GM12878 (cell line): ENCODE measurements at regions not wholly inside any gene's neighbourhood (a gene's known extent, or its start where the extent isn't known, plus 50 kb on each side); places are given as distances from the start of the nearest gene placed in this dataset.

Experiments
- ATAC-seq: fragments of 200-7000 bp; cut with Tn5 transposase; 3 replicates; pipeline ENCODE4 v1.9.1; 2020; ENCODE audit warnings: mild to moderate bottlenecking, moderate library complexity
- BruUV-seq: library from RNA; stranded (reverse); fragments of 400-500 nt; replicated peaks from 2 replicates; lab custom pipeline; 2021; lab: Mats Ljungman, UMichigan
- CTCF ChIA-PET: fragments of 300-600 bp; sonication (Branson Sonifier 250); formaldehyde crosslinking; extraction: SDS; loops from one replicate; lab custom pipeline; 2021; ENCODE audit warnings: inconsistent platforms; lab: Yijun Ruan, JAX
- POLR2A ChIA-PET: fragments of 350-600 bp; formaldehyde crosslinking; extraction: SDS; loops from one replicate; lab custom pipeline; 2021; ENCODE audit warnings: inconsistent platforms; lab: Charles Lee
- RAD21 ChIA-PET: fragments of 300-600 bp; sonication (Branson Sonifier 250); formaldehyde crosslinking; loops from one replicate; lab custom pipeline; 2023; ENCODE audit warnings: antibody characterized with exemption; ENCODE audit not compliant: unreplicated experiment; lab: Charles Lee
- SMC1A ChIA-PET: fragments of 300-600 bp; sonication (Branson Sonifier 250); formaldehyde crosslinking; loops from one replicate; lab custom pipeline; 2023; ENCODE audit not compliant: unreplicated experiment, uncharacterized antibody; lab: Charles Lee
- DNase-seq: peaks from one replicate; pipeline ENCODE4 v3.0.0-alpha.2; 2011; ENCODE audit warnings: low read depth, low spot score
- FAIRE-seq: peaks from 3 replicates; lab custom pipeline; 2011; peaks lifted over from hg19 to GRCh38; lab: Jason Lieb, UNC
- H2AFZ ChIP-seq: 2 replicates; pipeline ENCODE4 v1.6.0; 2011; ENCODE audit warnings: low read depth, low read length, control low read depth; ENCODE audit not compliant: control insufficient read depth
- H3K27ac ChIP-seq: 2 replicates; pipeline ENCODE4 v1.5.1; 2011; ENCODE audit warnings: control low read depth; ENCODE audit not compliant: control insufficient read depth, insufficient read depth
- H3K27me3 ChIP-seq, 2 experiments: replicated peaks in 1 of 2; 2 replicates each; pipeline versions ENCODE4 v1.6.0 to v1.6.1; 2011; ENCODE audit warnings: low read length in 1 of 2; ENCODE audit not compliant: control insufficient read depth in 2 of 2, insufficient read depth in 2 of 2
- H3K36me3 ChIP-seq, 2 experiments: 2 replicates each; pipeline ENCODE4 v1.5.1; 2011; ENCODE audit warnings: low read length in 1 of 2; ENCODE audit not compliant: control insufficient read depth in 2 of 2, insufficient read depth in 2 of 2
- H3K4me1 ChIP-seq: 2 replicates; pipeline ENCODE4 v1.6.1; 2011; ENCODE audit warnings: mild to moderate bottlenecking, low read length, moderate library complexity, mixed read lengths; ENCODE audit not compliant: control insufficient read depth, insufficient read depth
- H3K4me2 ChIP-seq: 2 replicates; pipeline ENCODE4 v1.6.0; 2011; ENCODE audit warnings: control low read depth; ENCODE audit not compliant: control insufficient read depth, insufficient read depth
- H3K4me3 ChIP-seq: fragments of 200-600 bp; sonication (generic); 2 replicates; pipeline ENCODE4 v1.5.1; 2016
- H3K79me2 ChIP-seq: 2 replicates; pipeline ENCODE4 v1.6.0; 2011; ENCODE audit warnings: low read length; ENCODE audit not compliant: control insufficient read depth, insufficient read depth
- H3K9ac ChIP-seq: 2 replicates; pipeline ENCODE4 v1.8.0; 2011; ENCODE audit warnings: low read length, control low read depth, mixed read lengths; ENCODE audit not compliant: control insufficient read depth, insufficient read depth
- H3K9me3 ChIP-seq: replicated peaks from 3 replicates; pipeline ENCODE4 v1.5.1; 2011; ENCODE audit warnings: mild to moderate bottlenecking, low read length; ENCODE audit not compliant: control insufficient read depth, insufficient read depth
- H4K20me1 ChIP-seq: 2 replicates; pipeline ENCODE4 v1.6.0; 2011; ENCODE audit not compliant: control insufficient read depth, insufficient read depth
- ESRRA ChIP-seq: IDR thresholded peaks from 2 replicates; pipeline ENCODE4 v1.6.1; 2012; ENCODE audit warnings: mild to moderate bottlenecking, low read length, improper control_type of control experiment
- WGBS: methylation state at CpG from one replicate; pipeline ENCODE4 v1.1.6; 2016; ENCODE audit warnings: low lambda C conversion rate; ENCODE audit not compliant: insufficient replicate concordance, insufficient coverage; ENCODE audit errors: missing lambda C conversion rate; 5-methylcytosine and 5-hydroxymethylcytosine counted together
- in situ Hi-C: fragments of 300-500 bp; cut with MboI; formaldehyde crosslinking; loops from 9 replicates; pipeline ENCODE4 v1.14.3; 2018; ENCODE audit warnings: mixed read lengths
- intact Hi-C: fragments of 100-400 bp; cut with micrococcal nuclease; formaldehyde crosslinking; loops from one replicate; pipeline ENCODE4 v1.14.2; 2022; ENCODE audit not compliant: unreplicated experiment
- TF ChIP-seq, protein P1 (sequence below): IDR thresholded peaks from 2 replicates; pipeline ENCODE4 v1.6.1; 2011; ENCODE audit warnings: borderline replicate concordance, low read depth, mild to moderate bottlenecking, moderate library complexity, low read length; ENCODE audit not compliant: insufficient read depth, poor library complexity, severe bottlenecking
- TF ChIP-seq, protein P2 (sequence below): fragments of 450-650 bp; formaldehyde crosslinking; IDR thresholded peaks from 2 replicates; pipeline ENCODE4 v1.4.0; 2022; ENCODE audit warnings: mild to moderate bottlenecking, moderate library complexity
- TF ChIP-seq, protein P3 (sequence below), 3 experiments: IDR thresholded peaks in 2 of 3; conservative IDR thresholded peaks in 1 of 3; 2 replicates each; pipeline ENCODE4 v1.5.1; 2011; ENCODE audit warnings: low read depth in 3 of 3, low read length in 3 of 3, mild to moderate bottlenecking in 3 of 3, control low read depth in 2 of 3, moderate library complexity in 2 of 3, inconsistent platforms in 1 of 3, mixed read lengths in 1 of 3; ENCODE audit not compliant: control insufficient read depth in 2 of 3, insufficient read depth in 1 of 3; ENCODE audit errors: extremely low read depth in 1 of 3
- TF ChIP-seq, protein P4 (sequence below): fragments of 450-650 bp; IDR thresholded peaks from 2 replicates; pipeline ENCODE4 v1.6.1; 2017; ENCODE audit warnings: mild to moderate bottlenecking, low read depth, inconsistent platforms; ENCODE audit not compliant: poor library complexity, severe bottlenecking

DNA sequence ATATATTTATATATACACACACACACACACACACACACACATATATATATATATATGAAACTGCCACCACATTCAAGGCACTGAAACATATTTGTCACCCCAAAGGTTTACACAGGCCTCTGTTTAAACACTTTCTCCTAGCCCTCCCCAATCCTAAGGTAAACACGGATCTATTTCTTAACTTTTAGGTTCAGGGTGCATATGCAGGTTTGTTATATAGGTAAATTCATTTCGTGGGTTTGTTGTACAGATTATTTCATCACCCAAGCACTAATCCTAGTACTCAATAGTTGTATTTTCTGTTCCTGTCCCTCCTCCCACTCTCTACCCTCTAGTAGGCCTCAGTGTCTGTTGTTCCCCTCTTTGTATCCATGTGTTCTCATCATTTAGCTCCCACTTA is 305.0 kb downstream of the GPR37 start (continued):
- TF ChIP-seq, protein P1, sequence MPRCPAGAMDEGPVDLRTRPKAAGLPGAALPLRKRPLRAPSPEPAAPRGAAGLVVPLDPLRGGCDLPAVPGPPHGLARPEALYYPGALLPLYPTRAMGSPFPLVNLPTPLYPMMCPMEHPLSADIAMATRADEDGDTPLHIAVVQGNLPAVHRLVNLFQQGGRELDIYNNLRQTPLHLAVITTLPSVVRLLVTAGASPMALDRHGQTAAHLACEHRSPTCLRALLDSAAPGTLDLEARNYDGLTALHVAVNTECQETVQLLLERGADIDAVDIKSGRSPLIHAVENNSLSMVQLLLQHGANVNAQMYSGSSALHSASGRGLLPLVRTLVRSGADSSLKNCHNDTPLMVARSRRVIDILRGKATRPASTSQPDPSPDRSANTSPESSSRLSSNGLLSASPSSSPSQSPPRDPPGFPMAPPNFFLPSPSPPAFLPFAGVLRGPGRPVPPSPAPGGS: no peak
- TF ChIP-seq, protein P2, sequence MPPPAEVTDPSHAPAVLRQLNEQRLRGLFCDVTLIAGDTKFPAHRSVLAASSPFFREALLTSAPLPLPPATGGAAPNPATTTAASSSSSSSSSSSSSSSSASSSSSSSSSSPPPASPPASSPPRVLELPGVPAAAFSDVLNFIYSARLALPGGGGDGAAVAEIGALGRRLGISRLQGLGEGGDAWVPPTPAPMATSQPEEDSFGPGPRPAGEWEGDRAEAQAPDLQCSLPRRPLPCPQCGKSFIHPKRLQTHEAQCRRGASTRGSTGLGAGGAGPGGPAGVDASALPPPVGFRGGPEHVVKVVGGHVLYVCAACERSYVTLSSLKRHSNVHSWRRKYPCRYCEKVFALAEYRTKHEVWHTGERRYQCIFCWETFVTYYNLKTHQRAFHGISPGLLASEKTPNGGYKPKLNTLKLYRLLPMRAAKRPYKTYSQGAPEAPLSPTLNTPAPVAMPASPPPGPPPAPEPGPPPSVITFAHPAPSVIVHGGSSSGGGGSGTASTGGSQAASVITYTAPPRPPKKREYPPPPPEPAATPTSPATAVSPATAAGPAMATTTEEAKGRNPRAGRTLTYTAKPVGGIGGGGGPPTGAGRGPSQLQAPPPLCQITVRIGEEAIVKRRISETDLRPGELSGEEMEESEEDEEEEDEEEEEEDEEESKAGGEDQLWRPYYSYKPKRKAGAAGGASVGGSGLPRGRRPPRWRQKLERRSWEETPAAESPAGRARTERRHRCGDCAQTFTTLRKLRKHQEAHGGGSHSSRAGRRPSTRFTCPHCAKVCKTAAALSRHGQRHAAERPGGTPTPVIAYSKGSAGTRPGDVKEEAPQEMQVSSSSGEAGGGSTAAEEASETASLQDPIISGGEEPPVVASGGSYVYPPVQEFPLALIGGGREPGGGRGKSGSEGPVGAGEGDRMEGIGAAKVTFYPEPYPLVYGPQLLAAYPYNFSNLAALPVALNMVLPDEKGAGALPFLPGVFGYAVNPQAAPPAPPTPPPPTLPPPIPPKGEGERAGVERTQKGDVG (CRISPR knock-in tag): no peak

DNA sequence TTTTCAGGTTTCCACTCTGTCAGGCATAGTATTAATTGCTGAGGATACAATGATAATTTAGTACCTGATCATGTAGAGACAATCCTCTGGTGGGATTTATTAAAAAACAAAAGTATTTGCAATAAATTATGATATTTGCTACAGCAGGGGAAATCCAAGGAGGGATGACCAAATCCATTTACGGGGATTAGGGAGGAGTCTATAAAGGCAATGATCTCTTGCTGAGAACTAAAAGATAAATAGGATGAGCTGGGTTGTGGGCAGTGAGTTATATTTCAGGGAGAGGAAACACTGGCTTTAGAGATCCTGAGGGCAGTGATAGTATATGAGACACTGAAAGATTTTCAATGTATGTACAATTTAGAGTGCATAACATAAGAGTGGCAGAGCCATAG is 305.5 kb downstream of the GPR37 start:
- Histone ChIP-seq H3K4me1 (no peaks in the 10 kb centered on the region), H2AFZ (no peak overlapping the region), H3K27me3 (no peaks in the 10 kb centered on the region)
- ChIA-PET POLR2A (no interaction called here), SMC1A (no interaction called here)
- in situ Hi-C loops (no loop called here), intact Hi-C loops (no loop called here)
- 19% methylated on average over 1 of the region's 1 CpG for WGBS
- FAIRE-seq: no peak
- no TSS peak for BruUV-seq
- TF ChIP-seq ESRRA: no peak
- TF ChIP-seq, protein P3, sequence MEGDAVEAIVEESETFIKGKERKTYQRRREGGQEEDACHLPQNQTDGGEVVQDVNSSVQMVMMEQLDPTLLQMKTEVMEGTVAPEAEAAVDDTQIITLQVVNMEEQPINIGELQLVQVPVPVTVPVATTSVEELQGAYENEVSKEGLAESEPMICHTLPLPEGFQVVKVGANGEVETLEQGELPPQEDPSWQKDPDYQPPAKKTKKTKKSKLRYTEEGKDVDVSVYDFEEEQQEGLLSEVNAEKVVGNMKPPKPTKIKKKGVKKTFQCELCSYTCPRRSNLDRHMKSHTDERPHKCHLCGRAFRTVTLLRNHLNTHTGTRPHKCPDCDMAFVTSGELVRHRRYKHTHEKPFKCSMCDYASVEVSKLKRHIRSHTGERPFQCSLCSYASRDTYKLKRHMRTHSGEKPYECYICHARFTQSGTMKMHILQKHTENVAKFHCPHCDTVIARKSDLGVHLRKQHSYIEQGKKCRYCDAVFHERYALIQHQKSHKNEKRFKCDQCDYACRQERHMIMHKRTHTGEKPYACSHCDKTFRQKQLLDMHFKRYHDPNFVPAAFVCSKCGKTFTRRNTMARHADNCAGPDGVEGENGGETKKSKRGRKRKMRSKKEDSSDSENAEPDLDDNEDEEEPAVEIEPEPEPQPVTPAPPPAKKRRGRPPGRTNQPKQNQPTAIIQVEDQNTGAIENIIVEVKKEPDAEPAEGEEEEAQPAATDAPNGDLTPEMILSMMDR (IDR thresholded peaks at IDR 0.05 in 2 of 3, conservative IDR thresholded peaks at IDR 0.05 in 1 of 3; ENCODE audit: control insufficient read depth in 2 of 3, extremely low read depth in 1 of 3, insufficient read depth in 1 of 3, low read depth in 3 of 3, low read length in 3 of 3): no peak
- TF ChIP-seq, protein P4, sequence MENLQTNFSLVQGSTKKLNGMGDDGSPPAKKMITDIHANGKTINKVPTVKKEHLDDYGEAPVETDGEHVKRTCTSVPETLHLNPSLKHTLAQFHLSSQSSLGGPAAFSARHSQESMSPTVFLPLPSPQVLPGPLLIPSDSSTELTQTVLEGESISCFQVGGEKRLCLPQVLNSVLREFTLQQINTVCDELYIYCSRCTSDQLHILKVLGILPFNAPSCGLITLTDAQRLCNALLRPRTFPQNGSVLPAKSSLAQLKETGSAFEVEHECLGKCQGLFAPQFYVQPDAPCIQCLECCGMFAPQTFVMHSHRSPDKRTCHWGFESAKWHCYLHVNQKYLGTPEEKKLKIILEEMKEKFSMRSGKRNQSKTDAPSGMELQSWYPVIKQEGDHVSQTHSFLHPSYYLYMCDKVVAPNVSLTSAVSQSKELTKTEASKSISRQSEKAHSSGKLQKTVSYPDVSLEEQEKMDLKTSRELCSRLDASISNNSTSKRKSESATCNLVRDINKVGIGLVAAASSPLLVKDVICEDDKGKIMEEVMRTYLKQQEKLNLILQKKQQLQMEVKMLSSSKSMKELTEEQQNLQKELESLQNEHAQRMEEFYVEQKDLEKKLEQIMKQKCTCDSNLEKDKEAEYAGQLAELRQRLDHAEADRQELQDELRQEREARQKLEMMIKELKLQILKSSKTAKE: no peak
- TF ChIP-seq, all 136 proteins: peak for 0
- Histone ChIP-seq H3K4me3 (no peak overlapping the region), H3K4me2 (no peak overlapping the region), H3K9ac (no peak overlapping the region), H3K27ac (no peak overlapping the region), H3K36me3 (no peaks in the 10 kb centered on the region), H3K9me3 (no peaks in the 10 kb centered on the region), H4K20me1 (no peaks in the 10 kb centered on the region), H3K79me2 (no peaks in the 10 kb centered on the region)
- no peak for ATAC-seq
- CTCF ChIA-PET: no interaction called here
- RAD21 ChIA-PET: no interaction called here
- no peak for DNase-seq
